HG03521 (cell line): ENCODE measurements at regions not wholly inside any gene's neighbourhood (a gene's known extent, or its start where the extent isn't known, plus 50 kb on each side); places are given as distances from the start of the nearest gene placed in this dataset.

Source experiments
- ATAC-seq: cut with Tn5 transposase; IDR thresholded peaks from one replicate; pipeline ENCODE4 v1.9.1; 2021; ENCODE audit warnings: mild to moderate bottlenecking, moderate library complexity; ENCODE audit not compliant: unreplicated experiment

DNA sequence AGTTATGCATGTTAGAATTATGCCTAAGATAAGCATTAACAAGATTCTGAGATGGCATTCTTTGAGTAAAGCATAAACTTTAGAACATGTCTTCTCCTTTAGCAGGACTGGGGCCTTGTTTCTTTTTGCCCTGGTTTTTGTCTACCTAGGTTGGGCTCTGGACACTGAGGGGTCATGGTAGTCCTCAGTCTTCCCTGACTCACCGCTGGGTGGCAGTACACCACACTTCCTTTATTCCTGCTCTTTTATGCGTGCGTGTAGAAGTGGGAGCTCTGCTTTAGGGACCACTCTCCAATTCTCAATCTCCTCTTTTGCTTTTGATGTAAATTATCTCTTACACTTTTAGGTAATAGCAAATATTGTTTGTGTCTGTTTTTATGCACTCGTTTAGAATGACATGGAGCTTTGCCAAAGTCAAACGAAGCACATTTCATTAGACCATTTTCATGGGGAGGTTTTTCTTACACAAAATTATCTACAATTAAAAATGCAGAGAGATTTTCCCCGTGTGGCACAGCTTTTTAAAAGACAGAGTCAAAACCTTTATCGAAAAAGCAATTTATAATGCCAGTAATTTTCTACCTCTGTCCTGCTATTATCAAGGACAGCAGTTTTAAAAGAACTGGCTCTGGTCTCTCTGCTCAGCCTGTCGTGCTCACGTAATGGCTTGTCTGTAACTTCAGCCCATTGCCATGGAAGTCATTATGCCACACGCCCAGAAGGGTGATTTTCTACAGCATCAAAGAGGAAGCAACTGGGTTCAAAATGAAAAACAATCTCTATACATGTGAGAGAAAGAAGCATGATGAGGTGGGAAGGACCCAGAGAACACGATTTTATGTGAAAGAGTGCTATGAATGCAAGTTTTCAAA, 413.9 kb downstream of the COG6 start:
- ATAC-seq, result no peak

DNA sequence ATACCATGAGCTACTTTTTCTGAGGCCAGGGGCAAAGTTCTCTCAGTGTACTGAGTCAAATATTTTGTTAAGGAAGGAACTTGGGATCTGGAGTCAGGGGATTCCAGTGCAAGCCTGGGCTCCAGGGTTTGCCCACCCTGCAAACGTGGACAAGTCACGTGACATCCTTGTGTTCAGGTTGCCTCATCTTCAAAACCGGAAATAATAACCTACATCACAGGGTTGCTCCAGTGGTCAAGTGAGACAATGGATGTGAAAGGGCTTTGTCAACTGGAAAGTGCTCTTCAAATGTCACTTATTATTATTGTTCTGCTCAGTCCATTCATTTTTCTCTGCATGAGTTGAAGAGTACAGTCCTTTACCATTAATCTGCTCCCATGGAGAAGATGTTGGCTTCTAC, 414.9 kb downstream of the COG6 start:
- no peak for ATAC-seq

DNA sequence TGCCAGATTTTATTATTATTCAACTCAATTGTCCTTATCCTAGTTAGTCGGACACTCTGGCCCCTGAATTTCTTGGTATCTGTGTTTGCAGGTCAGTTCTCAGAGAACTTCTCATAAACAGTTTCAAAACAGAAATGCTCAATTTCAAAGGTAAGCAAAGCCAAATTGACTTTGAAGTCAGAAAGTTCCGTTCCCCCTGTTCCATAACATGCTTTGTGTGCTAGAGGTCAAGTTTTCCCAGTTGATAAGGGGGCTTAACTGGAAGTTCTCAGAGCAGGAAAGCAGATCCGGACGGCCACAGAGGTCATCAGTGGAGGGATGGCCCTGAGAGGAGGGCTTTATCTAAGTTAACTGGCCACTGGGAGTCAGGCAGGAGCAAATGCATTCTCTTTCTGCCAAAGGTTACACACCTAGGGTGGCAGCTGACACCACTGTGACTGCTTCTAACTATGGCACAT, 417.2 kb downstream of the COG6 start:
- no peak for ATAC-seq

DNA sequence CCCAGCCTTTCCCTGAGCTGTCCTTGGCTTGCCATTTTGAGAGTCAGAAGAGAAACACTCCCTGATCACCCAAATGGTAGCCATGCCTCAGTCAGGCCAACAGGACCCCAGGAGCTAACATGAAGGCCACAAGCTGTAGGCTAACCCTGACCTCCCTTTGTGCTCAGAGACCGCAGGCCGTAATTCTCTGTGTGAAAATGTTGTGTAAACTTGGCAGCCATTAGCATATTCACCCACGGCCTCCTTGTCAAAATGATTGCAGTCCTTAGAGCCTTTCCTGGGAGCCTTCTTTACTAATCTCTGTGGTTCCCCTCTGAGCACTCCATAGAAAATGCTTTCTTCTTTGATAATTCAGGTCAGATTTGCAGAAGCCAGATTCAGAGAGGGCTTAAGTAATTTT, 418.9 kb downstream of the COG6 start:
- no peak for ATAC-seq

DNA sequence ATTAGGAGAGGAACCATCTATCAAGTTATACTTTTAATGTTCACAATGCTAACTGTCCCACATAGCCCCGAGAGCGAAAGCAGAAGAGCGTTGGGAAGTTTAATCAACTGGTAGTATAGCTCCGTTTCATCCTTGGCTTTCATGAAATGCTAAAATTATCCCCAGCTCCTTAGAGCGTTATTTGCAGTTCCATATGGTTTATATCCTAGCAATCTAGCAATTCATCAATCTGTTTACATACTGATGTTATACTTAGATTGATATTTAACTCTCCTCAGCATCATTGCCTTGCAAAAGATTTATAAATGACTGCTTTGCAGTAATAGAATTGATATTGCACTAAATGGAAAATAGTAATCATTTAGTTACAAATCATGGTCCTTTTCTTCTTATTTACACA, 419.8 kb downstream of the COG6 start:
- ATAC-seq, result no peak

DNA sequence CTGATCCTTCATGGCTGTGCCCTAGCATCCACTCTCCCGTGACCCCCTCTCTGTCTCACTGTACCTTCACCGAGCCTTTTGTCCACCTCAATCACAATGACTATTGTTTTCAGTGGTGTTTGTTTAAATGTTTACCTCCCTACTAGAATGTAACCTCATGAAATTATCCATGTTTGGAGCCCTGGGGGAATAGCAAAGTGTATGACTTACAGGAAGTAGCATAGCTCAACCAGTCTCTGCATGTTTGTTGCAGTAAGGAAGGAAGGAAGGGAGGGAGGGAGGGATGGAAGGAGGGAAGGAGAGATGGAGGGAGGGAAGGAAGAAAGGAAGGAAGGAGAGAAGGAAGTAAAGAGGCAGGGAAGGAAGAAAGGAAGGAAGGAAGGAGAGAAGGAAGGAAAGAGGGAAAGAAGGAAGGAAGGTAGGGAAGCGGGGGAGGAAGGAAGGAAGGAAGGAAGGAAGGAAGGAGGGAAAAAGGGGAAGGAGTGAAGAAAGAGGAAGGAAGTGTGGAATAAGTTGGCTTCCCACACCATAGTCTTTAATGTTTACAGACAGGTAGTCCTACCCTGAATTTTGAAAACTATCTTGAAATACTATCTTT, 421.4 kb downstream of the COG6 start:
- no peak for ATAC-seq

DNA sequence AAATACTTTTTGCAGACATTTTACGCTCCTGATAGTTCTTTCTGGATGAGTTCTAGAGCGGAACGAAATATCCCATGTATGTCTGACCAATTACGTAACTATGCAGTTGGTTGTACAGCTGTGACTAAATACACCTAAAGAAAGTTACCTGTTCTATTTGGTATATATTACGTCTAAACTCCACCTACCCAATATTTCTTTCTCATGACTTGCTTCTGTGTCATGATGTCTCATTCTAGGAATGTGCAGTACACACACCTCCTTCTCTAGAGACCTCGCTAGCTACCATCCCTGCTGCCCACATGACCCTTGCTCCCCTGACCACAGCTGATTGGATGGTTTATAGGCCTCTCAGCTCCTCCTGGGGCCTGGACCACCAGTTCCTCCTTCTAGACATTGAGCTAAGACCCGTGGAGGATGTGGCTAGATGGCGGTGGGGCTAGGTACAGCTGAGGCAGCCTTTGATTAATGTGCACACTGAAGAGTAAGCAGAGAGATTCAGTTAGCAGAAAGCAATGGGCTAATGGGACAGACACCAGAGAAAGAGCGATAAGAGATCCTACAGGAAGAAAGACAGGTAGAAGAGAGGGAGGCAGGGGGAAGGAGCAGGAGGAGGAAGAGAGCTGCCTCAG, 422.1 kb downstream of the COG6 start:
- no peak for ATAC-seq

DNA sequence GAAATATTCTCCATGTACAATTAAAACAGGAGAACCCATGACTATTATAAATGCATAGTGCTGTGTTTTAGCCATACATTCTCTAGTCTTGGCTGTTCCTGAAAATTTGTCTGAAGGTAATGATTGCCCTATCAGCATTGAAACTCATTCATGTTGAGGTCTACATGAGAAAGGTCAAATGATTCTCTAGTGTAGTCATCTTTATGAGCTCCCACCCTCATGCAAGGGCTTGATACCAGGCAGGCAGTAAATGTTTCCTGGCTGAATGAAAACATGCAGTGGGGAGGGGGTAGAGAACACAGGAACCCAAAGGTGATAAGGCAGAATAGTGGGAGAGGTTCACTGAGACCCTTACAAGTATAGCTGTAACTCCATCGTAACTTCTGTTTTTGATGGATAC, 424.3 kb downstream of the COG6 start:
- ATAC-seq, result no peak

DNA sequence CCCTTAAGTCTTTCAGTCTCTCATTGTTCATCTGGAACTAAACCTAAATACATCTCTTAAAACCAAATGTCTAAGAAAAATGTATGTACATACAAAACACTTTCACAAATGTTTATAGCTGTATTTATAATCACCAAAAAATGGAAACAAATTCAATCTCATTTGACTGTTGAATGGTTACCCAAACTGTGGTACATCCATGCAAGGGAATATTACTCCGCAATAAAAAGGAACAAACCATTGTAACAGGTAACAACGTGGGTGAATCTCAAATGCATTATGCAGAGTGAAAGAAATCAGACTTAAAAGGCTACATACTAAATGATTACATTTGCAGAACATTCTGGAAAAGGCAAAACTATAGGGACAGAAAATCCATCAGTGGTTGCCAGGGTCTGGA, 425.2 kb downstream of the COG6 start:
- ATAC-seq, result no peak

DNA sequence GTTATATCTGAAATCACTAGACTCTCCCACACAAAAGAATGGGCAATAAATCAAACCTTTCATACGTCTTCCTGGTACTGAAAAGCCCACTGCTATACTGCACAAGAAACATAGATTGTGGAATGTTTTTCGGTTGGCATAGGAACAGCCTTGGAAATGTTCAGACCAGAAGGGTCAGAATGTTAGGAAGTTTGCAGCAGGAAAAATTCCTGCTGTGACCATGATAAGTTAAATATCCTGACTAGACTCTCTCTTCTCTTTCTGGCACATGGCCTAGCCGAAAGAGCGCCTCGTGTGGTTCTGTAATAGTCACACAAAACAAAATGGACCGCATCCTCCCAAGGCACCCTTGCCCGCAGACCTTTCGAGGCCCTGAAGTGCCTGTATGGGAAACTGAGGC, 427.2 kb downstream of the COG6 start:
- ATAC-seq, result no peak

DNA sequence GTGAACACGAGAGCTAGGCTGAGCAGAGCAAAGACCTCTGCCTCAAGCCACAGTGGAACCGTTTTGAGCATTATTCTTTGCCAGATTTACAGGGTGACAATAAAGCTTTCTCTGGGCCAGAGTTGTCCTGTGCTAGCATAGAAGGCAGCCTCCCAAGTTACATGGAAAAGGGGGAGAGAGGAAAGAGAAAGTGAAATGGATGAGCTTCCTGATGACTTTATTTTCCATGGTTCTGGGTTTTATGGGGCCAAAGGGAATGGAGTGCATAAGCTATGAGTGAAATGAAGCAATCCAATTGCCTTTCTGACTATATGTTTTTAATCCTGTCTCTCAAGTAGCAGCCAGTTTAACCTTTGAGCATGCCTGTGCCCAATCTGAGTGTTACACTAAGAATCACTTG, 428.4 kb downstream of the COG6 start:
- ATAC-seq, result no peak

DNA sequence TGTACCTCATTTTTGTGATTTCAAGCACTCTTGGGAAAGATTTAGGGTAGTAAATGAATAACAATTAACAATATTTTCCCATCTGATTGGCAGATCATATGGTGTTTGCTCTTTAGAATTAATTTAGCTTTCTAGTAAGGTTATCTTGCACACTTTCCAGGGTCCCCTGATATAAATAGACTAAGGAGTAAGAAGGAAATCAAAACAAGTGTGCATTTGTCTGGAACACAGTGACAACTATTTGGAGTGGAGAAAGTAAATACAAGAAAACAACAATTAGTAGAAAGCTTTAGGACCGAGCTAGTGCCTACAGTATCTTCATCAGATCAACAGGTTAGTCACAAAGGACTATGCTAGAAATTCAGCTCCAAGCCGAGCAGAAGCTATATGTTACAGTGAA, 429.5 kb downstream of the COG6 start:
- ATAC-seq, result no peak

DNA sequence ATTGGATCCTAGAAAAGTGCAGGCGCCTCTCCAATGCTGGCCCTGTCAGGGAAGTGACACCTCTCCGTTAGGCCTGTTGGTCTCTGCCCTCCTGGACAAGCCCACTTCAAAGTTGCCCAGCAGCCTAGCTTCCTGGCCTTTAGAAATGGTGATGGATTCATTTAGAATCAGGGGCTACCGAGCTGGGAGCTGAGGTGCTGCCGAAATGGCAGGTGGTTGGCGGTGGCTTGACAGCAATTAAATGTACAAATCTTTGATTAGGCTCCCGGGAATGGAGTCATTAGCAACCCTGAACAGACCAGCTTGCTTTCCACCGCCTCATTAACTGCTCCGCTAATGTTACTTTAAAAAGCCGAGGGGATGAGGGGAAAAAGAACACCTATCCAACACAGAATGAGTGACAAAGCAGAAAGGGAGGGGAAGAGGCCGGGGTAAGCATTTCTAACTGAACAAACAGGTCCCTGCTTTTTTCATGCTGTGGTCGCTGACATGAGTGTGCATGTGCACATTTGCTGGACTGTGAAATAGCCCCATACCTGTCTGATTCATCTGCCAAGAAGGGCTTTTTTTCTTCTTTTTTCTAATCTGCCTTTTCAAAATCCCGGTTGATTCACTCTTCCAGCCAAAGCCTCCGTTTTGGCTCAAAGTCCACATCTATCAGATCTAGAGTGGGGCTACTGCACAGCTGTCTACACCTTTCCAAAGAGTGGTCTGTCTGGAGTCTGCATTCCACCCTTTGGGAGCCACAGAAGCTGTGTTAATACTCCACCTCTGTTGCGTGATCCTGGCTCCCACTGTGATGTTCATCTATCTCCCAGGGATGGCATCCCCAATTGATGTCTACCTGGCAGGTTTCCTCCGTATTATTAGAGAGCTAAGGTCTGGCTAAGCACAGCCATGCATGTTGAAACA, 431.9 kb downstream of the COG6 start:
- no peak for ATAC-seq

DNA sequence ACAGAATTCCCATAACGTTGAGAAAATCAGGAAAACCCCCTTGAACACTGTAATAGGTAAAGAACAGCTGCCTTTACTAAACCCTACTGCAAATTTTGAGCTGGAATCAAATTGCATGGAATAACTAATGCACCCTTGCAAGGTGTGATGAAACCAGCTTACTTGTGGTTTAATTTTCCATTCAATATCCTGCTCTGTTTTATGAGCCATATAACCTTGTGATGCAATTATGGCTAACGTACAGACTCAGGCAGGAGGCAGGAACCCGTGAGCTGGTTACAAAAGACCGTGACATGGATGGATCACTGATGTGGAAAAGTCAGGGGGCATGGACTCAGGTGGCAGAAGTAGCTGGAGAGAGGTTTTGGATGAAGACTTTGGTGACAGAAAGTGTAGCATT, 438.6 kb downstream of the COG6 start:
- no peak for ATAC-seq

DNA sequence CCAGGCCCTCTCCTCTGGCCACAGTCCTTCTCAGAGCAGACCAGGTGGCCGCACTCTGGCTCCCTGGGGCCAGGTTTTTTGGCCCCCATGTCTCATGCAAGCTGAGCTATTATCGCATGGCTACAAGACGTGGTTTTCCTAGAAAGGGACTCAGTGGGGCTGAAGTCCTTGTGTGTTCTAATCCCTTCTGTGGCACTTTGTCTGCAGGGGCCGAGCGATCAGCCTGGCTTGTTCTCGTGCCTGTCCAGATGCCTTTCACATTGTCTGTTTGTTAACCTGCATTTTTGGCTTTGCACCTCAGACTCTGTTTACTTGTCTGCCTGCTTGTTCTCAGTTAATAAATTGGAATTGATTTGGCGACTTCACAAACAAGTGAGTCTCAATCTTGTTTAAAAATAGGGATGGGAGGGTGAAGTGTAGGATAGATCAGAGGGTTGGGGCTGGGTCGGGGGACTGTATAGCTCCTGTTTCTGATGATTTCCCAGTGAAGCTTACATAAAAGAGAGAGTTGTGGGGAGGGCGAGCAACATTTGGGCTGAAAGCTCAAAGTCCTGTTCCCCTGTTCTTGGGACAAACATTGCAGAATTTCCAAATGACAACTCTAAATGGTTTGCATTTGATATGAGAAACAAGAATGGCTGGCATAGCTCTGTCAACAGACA, 440.4 kb downstream of the COG6 start:
- ATAC-seq, result no peak

DNA sequence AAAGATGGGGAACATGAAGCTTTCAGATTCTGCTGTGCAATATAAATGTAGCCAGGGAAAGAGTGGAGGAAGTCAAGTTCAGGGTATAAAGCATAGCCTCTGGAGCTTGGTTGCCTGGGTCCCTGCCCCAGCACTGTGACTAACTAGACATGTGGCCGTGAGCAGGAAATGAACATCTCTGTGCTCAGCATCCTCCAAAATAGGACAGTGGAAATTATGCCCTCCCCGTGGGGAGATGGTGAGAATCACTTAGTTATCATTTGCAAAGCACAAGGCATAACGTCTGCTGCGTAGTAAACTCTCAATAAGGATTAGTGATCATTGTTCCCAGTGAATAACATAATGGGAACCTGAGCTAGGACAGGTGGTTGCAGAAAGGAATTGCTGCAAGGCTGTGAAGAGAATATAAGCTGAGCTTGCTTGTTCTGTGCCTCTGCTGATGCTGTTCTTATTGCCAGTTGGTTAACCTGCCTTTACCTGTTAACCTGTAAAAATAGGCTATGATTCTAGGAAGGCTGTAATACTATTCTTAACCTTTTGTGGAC, 441.0 kb downstream of the COG6 start:
- no peak for ATAC-seq

DNA sequence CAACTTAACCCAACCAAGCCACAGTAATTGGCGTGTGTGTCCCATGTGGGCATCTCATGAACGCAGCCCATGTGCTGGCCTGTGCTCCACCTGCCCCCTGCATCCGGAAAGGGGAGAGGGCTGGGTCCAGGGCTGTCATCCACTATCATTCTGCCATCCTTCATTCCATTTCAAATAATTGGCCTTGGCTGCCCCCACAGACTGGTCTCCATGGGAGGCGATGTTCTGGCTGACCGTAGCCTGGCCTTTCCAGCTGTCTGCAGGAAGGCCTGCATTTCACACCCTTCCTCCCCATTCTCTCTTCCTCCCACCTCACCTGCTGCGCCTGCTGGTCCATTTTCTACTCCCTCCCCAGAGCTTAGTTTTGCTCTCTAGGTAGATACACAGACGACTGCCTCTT, 442.8 kb downstream of the COG6 start:
- no peak for ATAC-seq

DNA sequence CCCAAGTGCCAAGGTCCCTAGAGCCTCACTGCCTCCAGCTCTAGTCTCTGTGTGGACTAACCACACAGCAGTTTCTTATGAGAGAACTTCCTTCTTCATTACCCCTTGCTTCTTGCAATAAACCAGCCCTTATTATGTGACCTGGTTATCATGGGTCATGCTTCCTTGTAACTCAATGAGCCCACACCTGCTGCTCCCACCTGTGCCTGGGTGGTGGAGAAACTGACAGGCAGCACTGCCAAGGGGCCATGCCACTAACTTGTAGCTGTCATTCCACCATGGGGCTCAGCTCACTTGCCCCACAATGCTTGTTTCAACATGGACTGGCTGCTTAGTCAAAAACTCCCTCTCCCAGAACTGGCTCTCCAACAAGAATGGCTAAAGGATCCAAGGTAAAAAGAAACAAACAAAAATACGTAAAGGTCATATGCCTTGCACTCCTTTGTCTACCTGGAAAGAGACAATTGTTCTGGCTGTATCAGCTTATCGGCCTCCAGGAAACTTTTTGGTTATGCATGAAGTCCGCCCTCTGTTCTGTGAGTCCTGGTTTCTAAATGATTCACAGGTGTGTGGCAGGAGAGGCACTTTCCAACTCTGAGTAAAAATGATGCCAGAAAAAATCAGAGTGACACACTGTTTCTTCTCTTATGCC, 446.4 kb downstream of the COG6 start:
- ATAC-seq, result peak; percentile 51

DNA sequence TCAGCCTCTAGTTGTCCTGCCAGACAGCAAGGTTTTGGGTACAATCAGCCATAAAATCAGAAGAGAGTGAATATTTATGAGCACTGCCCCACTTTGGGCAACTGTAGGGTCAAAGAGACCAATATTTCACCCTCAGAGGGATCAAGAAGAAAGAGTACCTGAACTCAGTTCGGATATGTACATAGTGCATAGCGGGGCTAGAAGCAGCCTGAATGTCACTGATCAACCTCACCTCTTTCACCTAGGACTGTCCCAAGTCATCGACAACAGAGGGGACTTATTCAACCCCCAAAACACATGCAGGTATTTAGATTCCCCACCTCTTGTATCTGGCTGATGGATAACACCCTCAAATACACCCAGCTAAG, 446.9 kb downstream of the COG6 start:
- no peak for ATAC-seq

DNA sequence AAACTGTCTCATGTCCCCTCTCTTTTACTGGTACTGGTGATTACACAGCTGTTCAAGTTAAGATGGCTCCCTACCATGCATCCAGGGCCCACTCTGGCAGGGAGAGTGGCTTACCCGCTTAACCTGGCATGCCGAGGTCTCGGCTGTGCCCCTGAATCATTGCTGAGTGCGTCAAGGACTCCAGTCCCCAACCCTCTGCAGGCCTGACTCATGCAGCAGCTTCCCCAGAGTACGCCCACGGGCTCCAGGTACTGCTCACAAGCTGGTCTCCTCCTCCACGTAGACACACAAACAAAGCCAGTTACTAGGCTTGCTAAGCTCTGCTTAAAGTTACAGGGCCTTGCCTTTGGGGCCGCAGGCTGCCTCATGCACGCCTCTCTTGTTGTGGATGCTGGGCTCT, 447.4 kb downstream of the COG6 start:
- no peak for ATAC-seq
